HL-60 (cell line): ENCODE measurements at regions not wholly inside any gene's neighbourhood (a gene's known extent, or its start where the extent isn't known, plus 50 kb on each side); places are given as distances from the start of the nearest gene placed in this dataset.
"Not testable (repeated sequence)": the region's sequence is repeated elsewhere in the genome, so short reads cannot be mapped to it uniquely, and the experiment has no call there.

Experiments used
- DNase-seq, 2 experiments: peaks; one replicate each; pipeline ENCODE4 v3.0.0-alpha.2; 2010 to 2020; ENCODE audit warnings: low read depth in 1 of 2, low spot score in 1 of 2
- H3K27ac ChIP-seq: fragments of 250-450 bp; sonication (Bioruptor Pico); replicated peaks from 2 replicates; pipeline ENCODE4 v1.5.1; 2020; ENCODE audit warnings: mild to moderate bottlenecking, moderate library complexity
- H3K27me3 ChIP-seq: fragments of 250-450 bp; sonication (Bioruptor Pico); 2 replicates; pipeline ENCODE4 v1.5.1; 2021; ENCODE audit warnings: mild to moderate bottlenecking, moderate library complexity; ENCODE audit not compliant: insufficient read depth, poor library complexity, severe bottlenecking
- H3K4me3 ChIP-seq: replicated peaks from 2 replicates; pipeline ENCODE4 v1.5.1; 2011; ENCODE audit warnings: mild to moderate bottlenecking, control low read depth, low read length; ENCODE audit not compliant: insufficient read depth
- CTCF ChIP-seq: IDR thresholded peaks from one replicate; pipeline ENCODE4 v1.5.1; 2011; ENCODE audit warnings: low read length, control low read depth, inconsistent platforms; ENCODE audit not compliant: insufficient read depth
- GABPA ChIP-seq: IDR thresholded peaks from 2 replicates; pipeline ENCODE4 v1.6.1; 2012; ENCODE audit warnings: low read depth
- POLR2AphosphoS5 ChIP-seq: IDR thresholded peaks from 2 replicates; pipeline ENCODE4 v1.6.1; 2012; ENCODE audit warnings: low read depth
- SPI1 ChIP-seq: IDR thresholded peaks from 2 replicates; pipeline ENCODE4 v1.6.1; 2012; ENCODE audit warnings: low read depth, mild to moderate bottlenecking, borderline replicate concordance
- TF ChIP-seq, protein P1 (sequence below): IDR thresholded peaks from 2 replicates; pipeline ENCODE4 v1.6.1; 2012; ENCODE audit warnings: low read depth; ENCODE audit not compliant: insufficient replicate concordance

DNA sequence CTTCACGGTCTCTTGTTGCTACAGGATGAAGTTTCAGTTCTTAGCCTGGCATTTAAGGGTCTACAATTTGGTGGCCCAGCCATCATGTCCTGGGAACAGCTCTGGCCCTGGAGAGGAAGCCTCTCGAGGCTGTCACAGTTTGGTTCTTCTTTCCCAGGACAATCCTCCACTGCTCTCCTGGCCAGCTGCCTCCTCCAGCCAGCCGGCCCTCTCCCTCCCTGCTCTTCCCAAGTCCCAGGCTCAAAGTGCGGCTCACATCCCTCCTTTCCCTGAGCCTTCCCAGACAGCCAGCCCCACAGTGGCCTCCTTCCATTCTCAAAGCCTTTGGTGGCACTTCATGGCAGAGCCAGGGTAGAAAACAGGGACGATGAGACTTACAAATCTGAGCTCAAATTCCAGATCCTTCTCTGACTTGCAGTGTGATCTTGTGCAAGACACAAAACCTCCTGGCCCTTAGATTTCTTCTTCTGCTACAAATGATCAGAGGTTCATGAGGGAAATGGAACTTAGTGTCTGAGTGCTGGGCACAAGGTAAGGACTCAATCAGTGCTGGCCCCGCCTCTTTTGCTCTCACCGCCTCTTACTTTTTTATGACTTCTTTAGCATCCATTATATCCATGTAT, 223.8 kb upstream of the ECI2 start:
- no peak overlapping the region for H3K4me3 ChIP-seq
- no peaks in the 10 kb centered on the region for H3K27me3 ChIP-seq
- H3K27ac ChIP-seq = no peak overlapping the region
- no peak for DNase-seq
- TF ChIP-seq GABPA (no peak), POLR2AphosphoS5 (no peak), CTCF (no peak), SPI1 (no peak)
- TF ChIP-seq, protein P1, sequence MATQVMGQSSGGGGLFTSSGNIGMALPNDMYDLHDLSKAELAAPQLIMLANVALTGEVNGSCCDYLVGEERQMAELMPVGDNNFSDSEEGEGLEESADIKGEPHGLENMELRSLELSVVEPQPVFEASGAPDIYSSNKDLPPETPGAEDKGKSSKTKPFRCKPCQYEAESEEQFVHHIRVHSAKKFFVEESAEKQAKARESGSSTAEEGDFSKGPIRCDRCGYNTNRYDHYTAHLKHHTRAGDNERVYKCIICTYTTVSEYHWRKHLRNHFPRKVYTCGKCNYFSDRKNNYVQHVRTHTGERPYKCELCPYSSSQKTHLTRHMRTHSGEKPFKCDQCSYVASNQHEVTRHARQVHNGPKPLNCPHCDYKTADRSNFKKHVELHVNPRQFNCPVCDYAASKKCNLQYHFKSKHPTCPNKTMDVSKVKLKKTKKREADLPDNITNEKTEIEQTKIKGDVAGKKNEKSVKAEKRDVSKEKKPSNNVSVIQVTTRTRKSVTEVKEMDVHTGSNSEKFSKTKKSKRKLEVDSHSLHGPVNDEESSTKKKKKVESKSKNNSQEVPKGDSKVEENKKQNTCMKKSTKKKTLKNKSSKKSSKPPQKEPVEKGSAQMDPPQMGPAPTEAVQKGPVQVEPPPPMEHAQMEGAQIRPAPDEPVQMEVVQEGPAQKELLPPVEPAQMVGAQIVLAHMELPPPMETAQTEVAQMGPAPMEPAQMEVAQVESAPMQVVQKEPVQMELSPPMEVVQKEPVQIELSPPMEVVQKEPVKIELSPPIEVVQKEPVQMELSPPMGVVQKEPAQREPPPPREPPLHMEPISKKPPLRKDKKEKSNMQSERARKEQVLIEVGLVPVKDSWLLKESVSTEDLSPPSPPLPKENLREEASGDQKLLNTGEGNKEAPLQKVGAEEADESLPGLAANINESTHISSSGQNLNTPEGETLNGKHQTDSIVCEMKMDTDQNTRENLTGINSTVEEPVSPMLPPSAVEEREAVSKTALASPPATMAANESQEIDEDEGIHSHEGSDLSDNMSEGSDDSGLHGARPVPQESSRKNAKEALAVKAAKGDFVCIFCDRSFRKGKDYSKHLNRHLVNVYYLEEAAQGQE = no peak

- no peaks in the 10 kb centered on the region for H3K27me3 ChIP-seq
- no peak overlapping the region for H3K27ac ChIP-seq
- TF ChIP-seq POLR2AphosphoS5 (no peak), SPI1 (no peak)
- no peak overlapping the region for H3K4me3 ChIP-seq
- DNase-seq = peak in 1 of 2 experiments; percentile 11
Measured at GRCh38 chr6:4358414-4359107, 223.2 kb upstream of the ECI2 start.

DNA sequence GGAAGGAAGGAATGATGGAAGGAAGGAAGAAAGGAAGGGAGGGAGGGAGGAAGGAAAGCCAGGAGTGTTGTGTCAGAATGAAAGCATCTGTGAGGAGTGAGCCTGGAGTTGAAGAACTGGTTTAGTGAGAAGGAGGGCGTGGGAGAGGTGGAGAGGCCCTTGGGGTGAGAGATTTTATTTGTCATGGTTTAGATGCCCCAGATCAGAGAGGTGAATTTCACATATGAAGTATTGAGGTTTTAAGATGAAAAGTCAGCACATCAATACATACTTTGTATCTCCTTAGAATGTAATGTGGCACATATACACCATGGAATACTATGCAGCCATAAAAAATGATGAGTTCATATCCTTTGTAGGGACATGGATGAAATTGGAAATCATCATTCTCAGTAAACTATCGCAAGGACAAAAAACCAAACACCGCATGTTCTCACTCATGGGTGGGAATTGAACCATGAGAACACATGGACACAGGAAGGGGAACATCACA, 222.3 kb upstream of the ECI2 start:
- not testable (repeated sequence) for H3K4me3 ChIP-seq, H3K27ac ChIP-seq, DNase-seq, H3K27me3 ChIP-seq

- H3K4me3 ChIP-seq = no peak overlapping the region
- H3K27ac ChIP-seq = no peak overlapping the region
- H3K27me3 ChIP-seq = no peaks in the 10 kb centered on the region
- TF ChIP-seq CTCF = no peak
- no peak for TF ChIP-seq GABPA
- TF ChIP-seq, protein P1 = no peak
- TF ChIP-seq POLR2AphosphoS5 = no peak
- TF ChIP-seq SPI1 = no peak
- no peak for DNase-seq
Measured at GRCh38 chr6:4356899-4357659, 221.7 kb upstream of the ECI2 start.
